Ishikawa (cell line): ENCODE measurements at regions not wholly inside any gene's neighbourhood (a gene's known extent, or its start where the extent isn't known, plus 50 kb on each side); places are given as distances from the start of the nearest gene placed in this dataset.

ENCODE experiments used
- TAF1 ChIP-seq: IDR thresholded peaks from 2 replicates; pipeline ENCODE4 v1.6.1; 2012; ENCODE audit warnings: low read depth, mild to moderate bottlenecking
- ZBTB7A ChIP-seq: IDR thresholded peaks from 2 replicates; pipeline ENCODE4 v1.6.1; 2012; ENCODE audit warnings: low read depth
- TF ChIP-seq, protein P1 (sequence below): IDR thresholded peaks from 2 replicates; pipeline ENCODE4 v1.6.1; 2012

DNA sequence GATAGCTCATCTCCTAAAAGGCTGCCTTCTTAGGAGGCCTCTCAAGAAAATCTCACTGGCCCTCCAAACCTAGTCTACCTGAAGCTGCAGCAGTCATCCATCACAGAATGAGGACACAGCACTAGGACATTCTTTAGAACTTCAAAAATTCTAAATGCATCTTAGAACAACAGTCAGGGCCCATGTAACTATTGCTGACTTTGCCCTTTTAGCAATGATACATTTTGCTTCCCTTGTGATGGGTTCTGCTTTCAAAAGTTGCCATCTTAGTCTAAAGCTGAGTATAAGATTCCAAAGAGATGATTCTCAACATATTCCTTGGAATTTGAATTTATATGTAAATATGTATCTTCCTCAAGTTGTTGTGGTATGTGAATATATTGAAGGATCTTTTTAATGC is 793.0 kb downstream of the RAB28 start:
- TF ChIP-seq TAF1, result no peak
- TF ChIP-seq ZBTB7A, result no peak
- TF ChIP-seq, protein P1, sequence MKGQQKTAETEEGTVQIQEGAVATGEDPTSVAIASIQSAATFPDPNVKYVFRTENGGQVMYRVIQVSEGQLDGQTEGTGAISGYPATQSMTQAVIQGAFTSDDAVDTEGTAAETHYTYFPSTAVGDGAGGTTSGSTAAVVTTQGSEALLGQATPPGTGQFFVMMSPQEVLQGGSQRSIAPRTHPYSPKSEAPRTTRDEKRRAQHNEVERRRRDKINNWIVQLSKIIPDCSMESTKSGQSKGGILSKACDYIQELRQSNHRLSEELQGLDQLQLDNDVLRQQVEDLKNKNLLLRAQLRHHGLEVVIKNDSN, result no peak
